HG02981 (cell line): ENCODE measurements at regions not wholly inside any gene's neighbourhood (a gene's known extent, or its start where the extent isn't known, plus 50 kb on each side); places are given as distances from the start of the nearest gene placed in this dataset.
"Not testable (repeated sequence)": the region's sequence is repeated elsewhere in the genome, so short reads cannot be mapped to it uniquely, and the experiment has no call there.

ENCODE experiments used
- ATAC-seq: cut with Tn5 transposase; IDR thresholded peaks from one replicate; pipeline ENCODE4 v1.9.1; 2021; ENCODE audit warnings: mild to moderate bottlenecking, moderate library complexity; ENCODE audit not compliant: unreplicated experiment

DNA sequence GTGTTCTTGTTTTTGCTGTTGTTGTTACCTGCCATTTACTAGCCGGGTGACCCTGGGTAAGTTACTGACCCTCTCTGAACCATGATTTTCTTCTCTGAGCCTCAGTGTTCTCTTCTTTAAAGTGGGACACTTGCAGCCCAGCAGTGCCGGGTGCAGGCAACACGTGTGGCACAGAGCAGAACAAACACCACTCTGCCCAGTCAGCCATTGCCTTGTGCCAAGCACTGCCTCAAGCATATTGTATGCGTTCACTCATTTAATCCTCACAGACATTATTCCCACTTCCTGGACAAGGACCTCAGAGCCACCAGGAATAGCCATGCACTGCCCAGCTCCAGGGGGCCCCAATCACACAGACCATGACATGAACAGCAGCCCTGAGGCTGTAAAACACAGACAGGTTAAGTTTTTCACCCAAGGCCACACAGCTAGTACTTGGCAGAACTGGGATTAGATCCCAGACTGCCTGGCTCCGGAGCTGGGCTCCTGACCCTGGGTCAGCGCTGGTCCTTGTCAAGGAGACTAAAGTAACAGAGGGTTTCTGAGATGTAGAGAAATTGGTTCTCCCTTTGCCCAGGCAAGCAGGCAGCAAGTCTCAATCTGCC, 74.0 kb upstream of the PTPN1 start:
- no peak for ATAC-seq

DNA sequence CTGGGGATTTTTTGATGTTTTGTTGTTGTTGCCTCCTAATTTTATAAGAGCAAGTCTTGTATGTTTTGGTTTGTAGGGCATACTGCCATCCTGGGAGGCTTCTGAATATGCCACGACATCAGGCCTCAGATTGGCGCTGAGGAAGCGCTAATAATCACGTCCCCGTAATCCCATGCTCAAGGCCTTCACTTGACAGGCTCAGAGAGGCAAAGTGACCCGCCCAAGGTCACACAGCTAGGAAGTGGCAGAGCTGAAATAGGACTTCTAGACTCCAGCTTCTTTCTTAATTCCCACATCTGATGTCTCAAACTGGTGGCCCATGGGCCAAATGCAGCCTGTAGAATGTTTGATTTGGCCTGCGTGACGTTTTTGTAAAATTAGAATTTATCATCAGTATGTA, 73.5 kb upstream of the PTPN1 start:
- ATAC-seq: no peak

DNA sequence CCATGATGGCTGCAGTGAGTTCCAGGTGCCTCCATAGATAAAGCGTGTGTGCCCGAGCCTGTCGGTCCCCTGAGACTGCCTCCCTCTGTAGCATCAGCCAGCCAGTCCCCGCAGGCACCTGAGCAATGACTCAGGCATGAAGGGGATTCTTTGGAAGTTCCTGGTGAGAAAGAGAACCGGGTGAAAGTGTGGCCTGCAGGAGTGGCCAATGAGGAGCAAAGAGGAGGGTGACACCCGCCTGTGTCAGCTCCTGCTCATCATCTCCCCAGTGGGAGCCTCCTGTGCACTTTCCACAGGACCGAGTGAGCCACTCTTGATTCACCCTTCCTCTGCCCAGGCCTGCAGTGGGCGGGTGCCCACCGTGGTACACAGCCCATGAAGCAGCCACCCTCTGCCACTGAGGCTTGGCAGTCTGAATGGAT, 71.2 kb upstream of the PTPN1 start:
- ATAC-seq: no peak

GRCh38 chr20:50439539-50440453, 70.4 kb upstream of the PTPN1 start:
- ATAC-seq: no peak

- ATAC-seq: no peak
Measured at GRCh38 chr20:50442512-50442911, 67.7 kb upstream of the PTPN1 start.

GRCh38 chr20:50445354-50446151, 64.6 kb upstream of the PTPN1 start:
- ATAC-seq: no peak

DNA sequence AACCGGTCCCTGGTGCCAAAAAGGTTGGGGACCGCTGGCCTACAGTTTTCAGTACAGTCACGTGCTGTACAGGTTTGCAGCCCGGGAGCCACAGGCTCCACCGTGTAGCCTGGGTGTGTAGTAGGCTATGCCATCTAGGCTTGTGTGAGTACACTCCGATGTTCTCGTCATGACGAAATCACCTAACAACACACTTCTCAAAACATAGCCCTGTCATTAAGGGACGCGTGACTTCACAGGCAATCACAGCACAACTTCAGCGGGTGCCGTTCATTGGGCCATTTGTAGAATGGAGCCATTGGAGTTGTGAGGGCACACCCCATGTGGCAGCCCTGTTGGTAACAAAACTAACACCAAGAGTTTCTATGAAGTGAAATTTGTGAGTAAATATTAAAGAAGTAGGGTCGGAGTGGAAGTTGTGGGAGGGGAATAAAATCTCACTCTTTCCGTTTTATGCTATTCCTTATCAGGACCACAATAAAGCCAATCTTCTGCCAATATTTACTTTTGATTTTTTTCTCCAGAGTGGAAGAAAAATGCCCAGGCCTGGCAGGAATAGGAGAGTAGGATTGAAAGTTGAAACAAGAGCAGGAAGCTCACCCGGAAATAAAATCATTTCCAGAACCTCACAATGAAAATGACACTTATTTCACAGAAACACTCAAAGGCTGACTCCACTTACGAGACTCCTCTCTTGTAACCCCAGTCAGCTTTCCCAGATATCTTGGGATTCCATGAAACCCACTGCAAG, 63.7 kb upstream of the PTPN1 start:
- no peak for ATAC-seq

DNA sequence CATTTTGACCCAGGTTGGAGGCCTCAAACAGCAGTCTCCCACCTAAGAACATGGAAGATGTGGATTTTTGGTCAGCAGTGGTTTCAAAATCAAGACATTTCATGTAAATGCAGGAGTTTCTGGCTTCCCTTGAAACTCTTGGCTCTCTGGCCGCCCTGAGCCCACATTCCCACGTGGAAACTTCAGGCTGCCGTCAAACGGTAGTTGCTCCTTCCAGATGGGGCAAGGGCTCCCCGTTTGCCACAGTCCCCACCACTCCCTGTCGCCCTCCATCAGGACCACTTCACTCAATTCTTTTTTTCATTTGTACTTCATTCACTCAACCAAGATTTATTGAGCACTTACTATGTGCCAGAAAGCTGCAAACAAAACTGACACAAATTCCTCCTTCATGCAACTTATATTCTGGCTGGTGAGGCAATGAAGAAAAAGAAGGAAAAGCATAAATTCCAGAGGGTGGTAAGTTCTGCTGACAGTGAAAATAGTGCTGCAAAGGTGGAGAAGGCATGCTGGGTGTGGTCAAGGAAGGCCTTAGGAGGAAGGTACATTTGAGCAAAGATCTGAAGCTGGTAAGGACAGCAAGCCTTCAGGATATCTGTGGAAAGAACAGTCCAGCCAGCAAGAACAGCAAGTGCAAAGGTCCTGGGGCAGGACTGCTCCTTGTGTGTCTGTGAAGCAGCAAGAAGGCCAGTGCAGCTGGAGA, 62.9 kb upstream of the PTPN1 start:
- ATAC-seq: no peak

GRCh38 chr20:50447817-50448216, 62.4 kb upstream of the PTPN1 start:
- no peak for ATAC-seq

DNA sequence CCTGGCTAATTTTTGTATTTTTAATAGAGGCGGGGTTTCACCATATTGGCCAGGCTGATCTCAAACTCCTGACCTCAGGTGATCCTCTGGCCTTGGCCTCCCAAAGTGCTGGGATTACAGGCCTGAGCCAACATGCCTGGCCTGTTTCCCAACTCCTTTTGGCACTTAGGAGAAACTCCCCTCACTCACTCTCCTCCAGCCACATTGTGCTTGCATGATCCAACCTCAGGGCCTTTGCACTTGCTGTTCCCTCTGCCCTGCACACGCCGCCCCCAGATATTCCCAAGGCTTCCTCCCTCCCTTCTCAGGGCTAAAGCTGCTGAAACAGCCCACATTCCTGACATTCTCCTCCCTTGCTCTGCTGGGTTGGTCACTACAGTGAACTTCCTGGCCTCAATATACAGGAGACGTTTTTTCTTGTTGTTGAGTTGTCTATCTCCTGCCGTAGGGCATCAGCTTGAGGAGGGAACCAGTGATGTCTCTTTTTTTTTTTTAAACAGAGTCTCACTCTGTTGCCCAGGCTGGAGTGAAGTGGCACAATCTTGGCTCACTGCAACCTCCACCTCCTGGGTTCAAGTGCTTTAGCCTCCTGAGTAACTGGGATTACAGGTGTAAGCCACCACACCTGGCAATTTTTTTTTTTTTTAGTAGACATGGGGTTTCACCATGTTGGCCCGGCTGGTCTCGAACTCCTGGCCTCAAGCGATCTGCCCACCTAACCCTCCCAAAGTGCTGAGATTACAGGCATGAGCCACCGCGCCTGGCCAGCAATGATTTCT, 61.4 kb upstream of the PTPN1 start:
- not testable (repeated sequence) for ATAC-seq

- peak; percentile 49 for ATAC-seq
Measured at GRCh38 chr20:50449738-50450492, 60.3 kb upstream of the PTPN1 start.

DNA sequence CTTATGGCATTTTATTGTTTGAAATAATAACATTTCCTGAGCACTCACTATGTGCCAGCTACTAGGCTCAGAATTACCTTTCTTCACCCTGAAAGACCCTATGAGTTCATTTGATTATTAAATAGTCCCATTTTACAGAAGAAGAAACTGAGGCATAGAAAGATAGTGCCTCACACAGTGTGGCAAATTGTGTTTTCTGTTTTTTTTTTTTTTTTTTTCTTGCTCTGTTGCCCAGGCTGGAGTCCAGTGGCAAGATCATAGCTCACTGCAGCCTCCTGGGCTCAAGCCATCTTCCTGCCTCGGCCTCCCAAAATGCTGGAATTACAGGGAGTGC, 59.7 kb upstream of the PTPN1 start:
- no peak for ATAC-seq

DNA sequence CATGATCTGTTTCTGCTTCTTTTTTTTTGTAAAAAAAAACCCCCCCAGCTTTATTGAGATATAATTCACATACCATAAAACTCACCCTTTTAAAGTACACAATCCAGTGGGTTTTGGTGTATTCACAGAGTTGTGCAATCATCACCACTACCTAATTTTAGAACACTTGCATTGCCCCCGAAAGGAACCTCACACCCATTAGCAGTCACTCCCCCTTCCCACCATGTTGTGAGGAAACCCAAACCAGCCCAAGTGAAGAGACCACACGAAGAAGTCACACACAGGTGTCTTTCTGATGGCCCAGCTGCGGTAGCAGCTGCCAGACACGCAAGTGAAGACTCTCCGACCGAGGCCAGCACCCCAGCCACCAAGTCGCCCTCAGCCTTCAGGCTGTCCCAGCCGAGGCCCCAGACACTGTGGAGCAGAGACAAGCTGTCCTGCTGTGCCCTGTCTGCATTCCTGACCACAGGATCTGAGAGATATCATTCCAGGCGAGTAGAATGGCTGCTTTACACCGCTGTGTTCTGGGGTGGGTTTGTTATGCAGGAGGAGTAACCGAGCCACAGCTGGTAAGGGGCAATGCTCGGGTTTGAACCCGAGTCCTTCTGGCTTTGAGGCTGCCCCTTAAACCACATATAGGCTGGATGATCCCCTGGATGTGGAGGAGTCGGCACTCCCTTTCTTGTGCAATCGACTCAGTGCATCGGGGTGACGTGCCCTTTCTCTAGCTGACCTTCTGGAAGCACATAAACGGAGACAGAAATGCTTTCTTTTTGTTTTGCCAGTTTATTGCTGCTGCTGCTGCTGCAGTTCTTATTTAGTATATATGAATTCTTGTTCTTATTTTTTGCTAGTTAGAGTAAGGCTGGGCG, 59.1 kb upstream of the PTPN1 start:
- peak; percentile 86 for ATAC-seq

DNA sequence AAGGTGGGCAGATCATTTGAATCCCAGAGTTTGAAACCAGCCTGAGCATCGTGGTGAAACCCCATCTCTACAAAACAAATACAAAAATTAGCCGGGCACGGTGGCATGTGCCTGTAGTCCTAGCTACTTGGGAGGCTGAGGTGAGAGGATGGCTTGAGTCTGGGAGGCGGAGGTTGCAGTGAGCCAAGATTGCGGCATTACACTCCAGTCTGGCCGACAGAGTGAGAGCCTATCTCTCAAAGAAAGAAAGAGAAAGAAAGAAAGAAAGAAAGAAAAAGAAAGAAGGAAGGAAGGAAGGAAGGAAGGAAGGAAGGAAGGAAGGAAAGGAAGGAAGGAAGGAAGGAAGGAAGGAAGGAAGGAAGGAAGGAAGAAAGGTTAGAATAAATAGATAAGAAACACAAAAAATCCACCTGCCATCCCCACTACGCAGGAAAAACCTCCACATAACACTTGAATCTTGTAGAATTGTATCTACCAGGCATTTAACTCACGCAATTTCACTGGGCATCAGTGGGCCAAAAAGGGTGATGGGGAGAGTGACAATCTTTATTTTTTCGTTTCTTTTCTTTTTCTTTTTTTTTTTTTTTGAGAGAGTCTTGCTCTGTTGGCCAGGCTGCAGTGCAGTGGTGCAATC, 58.3 kb upstream of the PTPN1 start:
- ATAC-seq: not testable (repeated sequence)

- ATAC-seq: no peak
Measured at GRCh38 chr20:50453533-50454244, 56.5 kb upstream of the PTPN1 start.

DNA sequence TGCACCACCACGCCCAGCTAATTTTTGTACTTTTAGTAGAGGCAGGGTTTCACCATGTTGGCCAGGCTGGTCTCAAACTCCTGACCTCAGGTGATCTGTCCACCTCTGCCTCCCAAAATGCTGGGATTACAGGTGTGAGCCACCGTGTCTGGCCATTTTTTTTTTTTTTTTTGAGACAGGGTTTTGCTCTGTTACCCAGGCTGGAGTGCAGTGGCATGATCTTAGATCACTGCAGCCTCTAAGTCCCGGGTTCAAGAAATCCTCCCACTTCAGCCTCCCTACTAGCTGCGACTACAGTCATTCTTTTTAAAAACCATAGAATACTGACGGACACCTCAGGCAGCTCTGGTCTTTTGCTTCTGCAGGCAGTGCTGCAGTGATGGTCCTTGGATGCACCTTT, 54.9 kb upstream of the PTPN1 start:
- not testable (repeated sequence) for ATAC-seq
